Stimulated activated CD8-positive, alpha-beta memory T cell treated with anti-CD3 and anti-CD28 coated beads, Interleukin-7, amount 100 ng/mL, for 48 hours (primary cell): ENCODE measurements at regions not wholly inside any gene's neighbourhood (a gene's known extent, or its start where the extent isn't known, plus 50 kb on each side); places are given as distances from the start of the nearest gene placed in this dataset.
"Not testable (repeated sequence)": the region's sequence is repeated elsewhere in the genome, so short reads cannot be mapped to it uniquely, and the experiment has no call there.

Experiments
- DNase-seq, 2 donors: peaks; one replicate each; pipeline ENCODE4 v3.0.0-alpha.2; 2020; ENCODE audit warnings: low read depth in 1 of 2; ENCODE audit errors: extremely low read depth in 1 of 2

DNA sequence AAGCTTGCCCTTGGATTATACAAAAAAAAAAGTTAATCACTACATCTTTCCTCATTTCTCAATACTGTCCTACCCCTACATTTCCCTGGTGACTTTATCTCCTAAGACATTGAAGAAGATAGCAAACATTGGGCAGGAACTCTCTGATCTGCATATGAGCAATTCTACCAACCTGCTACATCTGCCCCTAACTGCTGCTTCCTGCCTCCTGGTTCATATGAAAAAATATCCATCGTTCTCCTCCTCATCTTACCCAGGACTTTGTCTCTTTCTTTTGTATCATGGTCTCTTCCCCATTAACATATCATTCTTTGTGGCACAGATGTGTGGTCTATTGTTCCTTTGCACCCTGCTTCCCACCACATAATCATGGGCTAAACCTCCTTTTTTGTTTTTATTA, 139.7 kb upstream of the PCGF5 start:
- DNase-seq: no peak

DNA sequence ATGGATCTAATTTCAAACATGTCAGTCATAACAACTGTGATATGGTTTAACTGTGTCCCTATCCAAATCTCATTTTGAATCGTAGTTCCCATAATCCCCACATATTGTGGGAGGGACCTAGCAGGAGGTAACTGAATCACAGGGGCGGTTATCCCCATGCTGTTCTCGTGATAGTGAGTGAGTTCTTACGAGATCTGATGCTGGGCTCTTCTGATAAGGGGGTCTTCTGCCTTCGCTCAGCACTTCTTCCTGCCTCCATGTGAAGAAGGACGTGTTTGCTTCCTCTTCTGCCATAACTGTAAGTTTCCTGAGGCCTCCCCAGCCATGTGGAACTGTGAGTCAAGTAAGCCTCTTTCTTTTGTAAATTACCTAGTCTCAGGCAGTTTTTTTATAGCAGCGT, 138.0 kb upstream of the PCGF5 start:
- DNase-seq: no peak

DNA sequence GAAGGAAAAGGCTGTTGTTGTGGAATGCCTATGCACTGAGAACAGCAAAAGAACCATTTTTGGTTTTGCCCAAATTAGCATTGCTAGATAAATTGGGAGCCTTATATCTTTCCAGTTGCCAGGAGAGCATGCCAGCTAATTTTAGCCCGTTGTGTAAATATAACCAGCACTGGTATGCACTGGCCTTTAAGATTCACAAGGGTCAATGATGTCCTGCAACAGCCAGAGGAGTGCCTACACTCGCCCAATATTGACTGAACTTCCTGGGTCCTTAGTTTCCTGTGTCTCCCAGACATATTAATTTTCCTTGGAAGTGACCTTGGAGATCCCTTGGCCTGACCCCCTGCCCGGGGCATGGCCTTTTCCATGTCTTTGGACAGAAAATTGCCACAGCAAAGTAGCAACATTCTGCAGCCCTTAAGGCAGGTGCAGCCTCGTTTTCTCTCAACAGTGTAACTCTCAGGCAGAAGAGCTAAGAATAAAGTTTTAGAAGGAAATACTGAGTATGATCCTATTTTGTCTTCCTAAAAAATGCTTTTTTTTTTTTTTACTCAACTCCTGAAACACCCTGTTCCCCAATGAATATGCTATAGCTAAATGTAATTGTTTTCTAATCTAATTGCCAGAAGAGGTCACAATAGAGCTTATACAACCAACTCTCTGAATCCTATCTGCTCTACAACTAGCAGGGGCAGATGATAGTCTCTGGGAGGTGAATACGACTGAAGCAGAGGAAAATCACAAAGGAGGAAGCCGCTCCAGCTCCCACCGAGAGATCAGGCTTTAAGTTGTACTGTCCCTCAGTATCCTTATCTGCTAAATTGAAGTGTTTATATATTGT, 131.9 kb upstream of the PCGF5 start:
- no peak for DNase-seq

DNA sequence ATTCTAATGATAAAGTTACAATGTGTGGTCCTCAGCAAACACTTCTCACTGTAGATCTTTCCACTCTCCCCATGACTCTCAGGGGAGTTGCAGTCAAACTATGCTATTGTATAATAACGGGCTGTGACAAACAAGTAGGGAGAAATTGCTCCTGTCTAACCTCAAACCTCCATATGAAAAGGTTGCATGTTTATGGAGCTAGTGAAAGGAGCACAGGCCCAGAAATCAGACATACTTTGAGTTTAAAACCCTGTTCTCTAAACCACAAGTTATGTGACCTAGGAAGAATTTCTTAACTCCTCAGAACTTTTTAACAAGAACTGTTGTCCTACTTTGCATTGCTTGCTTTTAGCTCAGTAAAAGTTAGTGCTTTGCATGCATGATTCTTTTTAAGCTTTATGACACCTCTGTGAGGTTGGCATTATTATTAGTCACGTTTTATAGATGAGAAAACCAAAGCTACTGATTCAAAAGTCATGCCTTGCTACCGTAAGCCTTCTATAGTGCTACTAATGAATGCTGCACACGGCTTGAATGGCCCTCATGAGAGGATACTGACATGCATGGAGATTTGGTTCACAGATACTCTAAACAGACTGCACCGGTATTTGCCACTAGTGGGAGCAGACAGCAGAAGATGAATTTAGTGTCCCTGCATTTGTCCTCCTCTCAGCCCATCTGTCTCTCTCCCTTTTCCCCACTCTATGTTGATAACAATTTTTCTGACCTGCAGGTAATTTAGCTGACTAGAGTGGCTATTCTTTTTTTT, 129.5 kb upstream of the PCGF5 start:
- DNase-seq: no peak

DNA sequence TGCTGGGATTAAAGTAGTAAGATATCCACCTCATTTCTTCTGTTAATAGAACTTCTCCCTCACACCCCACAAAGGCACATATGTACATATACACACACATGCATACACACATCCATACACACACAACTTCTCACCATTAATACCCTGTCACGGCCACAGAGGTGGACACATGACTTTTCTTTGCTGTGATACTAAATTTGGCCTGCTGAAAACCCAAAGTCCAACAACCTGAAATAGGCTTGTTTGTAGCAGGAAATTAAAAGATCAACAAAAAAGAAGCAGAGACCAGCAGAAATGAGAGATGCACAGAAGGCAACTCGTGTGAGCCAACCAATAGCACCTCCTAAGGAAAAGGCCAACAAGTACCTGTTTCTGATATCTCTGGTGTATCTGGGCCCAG, 128.7 kb upstream of the PCGF5 start:
- no peak for DNase-seq

DNA sequence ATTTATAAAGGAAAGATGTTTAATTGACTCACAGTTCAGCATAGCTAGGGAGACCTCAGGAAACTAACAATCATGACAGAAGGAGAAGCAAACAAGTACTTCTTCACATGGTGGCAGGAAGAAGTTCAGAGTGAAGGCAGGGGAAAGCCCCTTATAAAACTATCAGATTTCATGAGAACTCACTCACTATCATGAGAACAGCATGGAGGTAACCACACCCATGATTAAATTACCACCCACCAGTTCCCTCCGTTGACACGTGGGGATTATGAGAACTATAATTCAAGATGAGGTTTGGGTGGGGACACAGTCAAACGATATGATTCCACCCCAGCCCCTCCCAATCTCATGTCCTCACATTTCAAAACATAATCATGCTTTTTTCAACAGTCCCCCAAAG, 124.2 kb upstream of the PCGF5 start:
- no peak for DNase-seq

DNA sequence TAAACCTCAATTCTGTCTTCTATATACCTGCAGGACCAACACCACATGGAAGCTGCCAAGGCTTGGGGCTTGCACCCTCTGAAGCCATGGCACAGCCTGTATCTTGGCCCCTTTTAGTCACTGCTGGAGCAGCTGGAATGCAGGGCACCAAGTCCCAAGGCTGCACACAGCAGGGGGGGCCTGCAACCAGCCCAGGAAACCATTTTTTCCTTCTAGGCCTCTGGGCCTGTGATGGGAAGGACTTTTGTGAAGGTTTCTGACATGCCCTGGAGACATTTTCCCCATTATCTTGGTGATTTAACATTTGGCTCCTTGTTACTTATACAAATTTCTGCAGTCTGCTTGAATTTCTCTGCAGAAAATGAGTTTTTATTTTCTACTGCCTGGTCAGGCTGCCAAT, 123.2 kb upstream of the PCGF5 start:
- DNase-seq: no peak

DNA sequence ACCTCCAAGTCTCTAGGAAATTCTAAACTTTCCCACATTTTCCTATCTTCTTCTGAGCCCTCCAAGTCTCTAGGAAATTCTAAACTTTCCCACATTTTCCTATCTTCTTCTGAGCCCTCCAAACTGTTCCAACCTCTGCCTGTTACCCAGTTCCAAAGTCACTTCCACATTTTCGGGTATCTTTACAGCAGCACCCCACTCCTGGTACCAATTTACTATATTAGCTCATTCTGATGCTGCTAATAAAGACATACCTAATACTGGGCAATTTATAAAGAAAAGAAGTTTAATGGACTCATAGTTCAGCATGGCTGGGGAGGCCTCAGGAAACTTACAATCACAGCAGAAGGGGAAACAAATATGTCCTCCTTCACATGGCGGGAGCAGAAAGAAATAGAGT, 122.4 kb upstream of the PCGF5 start:
- not testable (repeated sequence) for DNase-seq

DNA sequence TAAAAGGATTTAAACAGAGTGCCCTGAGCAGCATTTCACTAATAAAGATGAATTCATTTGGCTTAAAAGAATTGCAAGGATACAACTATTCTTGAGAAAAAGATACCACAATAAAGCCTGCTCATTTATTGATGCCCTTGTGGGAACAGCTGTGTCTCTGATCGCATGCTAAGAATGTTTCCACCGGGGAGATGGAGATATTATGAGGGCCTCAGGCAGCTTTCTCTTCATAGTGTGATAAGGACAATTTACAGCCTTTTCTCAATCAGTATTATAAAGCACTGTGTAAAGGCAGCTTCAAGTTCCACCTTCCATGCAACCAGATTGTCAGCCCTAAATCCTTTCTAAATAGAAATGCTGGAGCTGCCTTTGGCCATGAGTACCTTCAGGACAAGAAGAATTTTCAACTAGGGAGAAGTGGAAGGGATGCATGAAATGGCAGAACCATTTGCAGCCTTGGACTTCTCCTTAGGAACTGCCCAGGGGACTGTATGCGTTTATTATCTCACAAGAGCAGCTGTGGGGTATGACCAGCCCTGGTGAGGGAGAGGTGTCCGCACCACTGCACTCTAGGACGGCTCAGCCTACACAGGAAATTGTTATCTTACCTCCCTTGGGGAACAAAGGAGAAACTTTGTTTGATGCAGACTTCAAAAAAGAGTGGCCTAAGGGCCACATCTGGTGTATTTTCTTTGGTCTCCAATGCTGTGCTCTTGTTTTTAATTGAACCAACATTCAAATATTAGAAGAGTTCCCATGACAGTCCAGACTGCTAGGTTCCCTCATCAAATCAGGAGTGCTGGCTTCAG, 116.9 kb upstream of the PCGF5 start:
- DNase-seq: no peak

DNA sequence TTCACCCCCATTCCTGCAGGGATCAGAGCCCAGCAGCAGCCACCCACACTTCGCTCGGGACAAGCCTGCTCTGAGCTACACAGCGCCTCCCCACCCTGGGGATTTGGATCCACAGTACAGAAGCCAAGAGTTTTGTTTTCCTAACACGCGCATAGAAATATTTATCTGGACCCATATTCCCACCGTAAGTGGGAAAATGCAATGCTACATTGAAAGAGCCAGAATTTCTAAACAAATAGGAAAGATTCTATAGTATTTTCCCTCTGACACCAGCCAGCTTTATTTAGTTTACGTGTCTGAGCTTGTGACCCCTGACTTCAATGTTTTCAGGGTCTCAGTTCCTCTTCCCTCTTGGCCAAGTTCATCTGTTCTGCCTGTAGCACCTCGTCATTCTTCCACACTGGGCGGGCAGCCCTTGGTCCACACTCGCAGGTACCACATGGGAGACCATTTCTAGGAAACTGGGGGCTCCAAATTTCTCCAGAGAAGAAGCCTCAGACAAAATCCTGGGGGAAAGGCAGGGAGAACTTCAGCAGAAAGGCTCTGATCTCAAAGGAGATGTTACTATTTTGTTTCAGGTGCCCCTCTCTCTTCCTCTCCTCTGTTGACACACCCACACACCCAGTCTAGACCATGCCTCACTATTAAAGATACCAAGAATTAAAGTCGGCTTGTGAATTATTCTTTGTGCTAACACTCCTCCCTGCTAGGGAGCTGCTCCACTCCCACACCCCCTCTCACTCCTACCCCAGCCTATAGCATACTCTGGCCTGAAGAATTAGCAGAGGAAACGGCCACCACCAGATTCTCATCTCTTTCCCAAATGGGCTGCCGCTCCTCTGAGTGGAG, 116.0 kb upstream of the PCGF5 start:
- no peak for DNase-seq

DNA sequence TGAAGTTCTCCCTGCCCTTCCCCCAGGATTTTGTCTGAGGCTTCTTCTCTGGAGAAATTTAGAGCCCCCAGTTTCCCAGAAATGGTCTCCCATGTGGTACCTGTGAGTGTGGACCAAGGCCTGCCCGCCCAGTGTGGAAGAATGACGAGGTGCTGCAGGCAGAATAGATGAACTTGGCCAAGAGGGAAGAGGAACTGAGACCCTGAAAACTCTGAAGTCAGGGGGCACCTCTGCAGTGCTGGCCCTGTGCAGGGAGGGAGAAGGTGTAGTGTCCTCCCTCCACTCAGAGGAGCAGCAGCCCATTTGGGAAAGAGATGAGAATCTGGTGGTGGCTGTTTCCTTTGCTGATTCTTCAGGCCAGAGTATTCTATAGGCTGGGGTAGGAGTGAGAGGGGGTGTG, 115.2 kb upstream of the PCGF5 start:
- DNase-seq: no peak

DNA sequence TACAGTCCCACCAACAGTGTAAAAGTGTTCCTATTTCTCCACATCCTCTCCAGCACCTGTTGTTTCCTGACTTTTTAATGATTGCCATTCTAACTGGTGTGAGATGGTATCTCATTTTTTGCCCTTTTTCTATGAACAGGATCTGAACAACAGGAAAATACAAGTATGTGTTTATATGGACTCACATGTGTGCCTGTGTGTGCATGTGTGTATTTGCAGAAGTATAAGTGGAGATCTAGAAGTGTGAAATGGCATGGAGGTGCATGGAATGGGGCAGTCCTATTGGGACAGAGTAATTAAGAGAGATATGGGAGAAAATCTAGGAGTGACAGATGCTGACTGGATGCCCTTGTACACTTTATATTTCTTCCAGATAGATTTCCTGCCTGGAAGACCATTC, 111.6 kb upstream of the PCGF5 start:
- DNase-seq: no peak

DNA sequence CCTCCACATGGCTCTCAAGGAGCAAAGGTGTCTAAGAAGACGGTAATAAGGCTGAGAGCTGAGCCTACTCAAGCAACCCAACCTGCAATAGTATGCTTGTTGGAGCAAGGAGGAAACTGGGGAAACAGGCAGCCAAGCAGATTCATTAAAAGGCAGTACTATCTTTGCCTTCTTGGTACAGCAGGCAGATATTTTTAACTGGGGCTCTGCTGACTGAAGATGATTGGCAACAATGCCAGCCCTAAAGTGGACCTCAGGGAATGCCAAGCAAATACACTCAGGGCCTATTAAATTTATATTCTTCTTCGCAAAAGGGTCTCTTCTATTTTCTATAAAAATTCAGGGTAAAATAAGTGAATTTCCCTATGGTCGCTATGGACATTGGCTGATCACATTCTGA, 109.4 kb upstream of the PCGF5 start:
- DNase-seq: no peak

DNA sequence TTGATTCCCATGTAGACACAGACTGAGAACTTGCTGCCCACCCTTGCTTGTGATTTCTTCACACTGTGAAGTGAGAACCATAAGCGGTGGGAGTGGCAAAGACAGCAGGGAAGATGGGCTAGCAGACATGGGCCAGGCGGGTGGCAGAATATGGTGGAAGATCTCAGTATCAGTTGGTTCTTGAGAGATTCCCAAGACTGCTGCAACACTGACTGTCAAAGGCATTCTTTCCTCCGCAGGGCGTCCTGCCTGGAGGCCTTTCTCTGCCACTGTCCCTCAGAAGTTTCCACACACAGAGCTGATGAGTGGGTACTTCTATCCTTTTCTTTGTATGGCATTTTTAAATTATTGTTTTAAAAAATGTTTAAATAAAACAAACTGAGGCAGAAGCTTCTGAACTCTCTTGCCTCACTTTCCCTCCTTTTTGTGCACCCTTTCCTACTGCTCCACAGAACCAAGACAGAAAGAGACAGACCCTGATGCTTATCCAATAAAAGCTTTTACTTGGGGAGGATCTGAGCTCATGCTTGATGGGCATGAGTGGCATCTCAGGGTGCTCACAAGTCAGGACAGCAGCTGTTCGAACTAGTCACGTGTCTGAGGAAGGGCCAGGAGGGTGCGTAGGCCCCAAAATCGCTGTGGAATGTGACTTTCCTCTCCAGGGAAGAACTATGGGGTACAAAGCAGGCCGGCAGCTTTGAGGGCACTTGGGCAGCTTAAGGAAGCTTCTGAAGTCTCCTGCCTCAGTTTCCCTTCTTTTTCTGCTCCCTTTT, 104.7 kb upstream of the PCGF5 start:
- DNase-seq: no peak

DNA sequence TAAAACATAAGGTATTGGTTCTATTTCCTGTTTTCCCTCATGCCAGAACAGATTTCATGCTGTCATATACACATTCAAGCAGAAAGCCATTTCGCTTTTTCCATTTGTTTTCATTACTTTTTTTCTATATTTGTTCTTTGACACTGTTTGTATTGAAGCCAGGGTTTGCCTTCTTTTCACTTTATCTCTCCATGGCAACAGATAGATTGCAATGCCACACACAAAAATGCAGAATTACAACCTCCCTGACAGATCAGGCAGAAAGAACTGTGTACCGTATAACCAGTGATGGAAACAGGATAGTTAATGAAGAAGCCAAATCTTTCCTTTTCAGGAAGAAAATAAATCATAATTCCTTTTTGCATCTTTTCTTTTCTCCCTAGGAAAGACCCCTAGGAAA, 103.0 kb upstream of the PCGF5 start:
- DNase-seq: no peak

DNA sequence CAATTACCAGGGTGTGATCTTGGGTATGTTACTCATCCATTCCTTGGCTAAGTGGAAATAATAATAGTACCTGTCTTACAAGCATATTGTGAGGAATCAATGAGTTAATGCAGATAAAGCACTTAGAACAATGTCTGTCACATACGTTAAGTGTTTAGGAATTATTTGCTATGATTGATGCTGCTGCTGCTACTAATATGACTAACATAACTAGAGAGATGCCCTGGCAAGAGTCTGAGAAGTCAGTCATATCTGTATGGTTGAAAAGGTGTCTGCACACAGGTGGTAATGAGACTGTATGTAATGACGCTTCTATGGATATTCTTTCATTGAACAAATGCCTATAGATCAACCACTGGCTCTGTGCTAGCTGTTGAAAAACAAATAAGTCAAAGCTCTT, 100.1 kb upstream of the PCGF5 start:
- no peak for DNase-seq

DNA sequence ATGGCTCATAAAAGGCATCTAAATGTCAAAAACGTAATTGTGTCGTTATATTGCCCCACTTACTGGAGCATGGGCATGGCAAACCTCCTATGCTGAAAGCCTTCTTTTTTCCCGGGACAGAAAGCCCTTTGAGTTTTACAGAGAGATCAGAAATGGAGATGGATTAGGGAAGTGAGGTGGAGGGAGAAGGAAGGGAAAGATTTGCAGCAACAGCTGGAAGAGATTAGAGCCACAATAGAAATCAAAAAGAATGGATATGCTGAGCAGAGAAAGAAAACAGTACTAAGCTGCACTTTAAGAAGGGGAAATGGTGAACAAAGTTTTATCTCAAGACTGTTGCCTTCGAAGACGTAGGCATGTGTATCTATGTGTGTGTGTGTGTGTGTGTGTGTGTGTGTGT, 97.2 kb upstream of the PCGF5 start:
- DNase-seq: no peak

DNA sequence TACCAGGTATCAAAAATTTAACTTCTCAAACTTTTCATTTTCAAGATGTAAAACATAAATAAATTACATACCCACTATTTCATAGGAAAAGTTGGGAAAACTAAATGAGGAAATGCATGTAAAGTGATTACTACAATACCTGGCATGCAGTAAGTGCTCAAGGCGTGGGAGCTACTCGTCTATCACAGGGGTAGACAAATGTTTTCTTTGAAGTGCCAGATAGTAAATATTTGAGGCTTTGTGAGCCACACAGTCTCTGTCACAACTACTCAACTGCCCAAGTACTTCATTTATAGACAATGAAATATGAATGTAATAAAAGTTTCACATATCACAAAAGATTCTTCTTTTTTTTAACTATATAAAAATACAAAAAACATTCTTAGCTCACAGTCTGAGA, 96.4 kb upstream of the PCGF5 start:
- no peak for DNase-seq

DNA sequence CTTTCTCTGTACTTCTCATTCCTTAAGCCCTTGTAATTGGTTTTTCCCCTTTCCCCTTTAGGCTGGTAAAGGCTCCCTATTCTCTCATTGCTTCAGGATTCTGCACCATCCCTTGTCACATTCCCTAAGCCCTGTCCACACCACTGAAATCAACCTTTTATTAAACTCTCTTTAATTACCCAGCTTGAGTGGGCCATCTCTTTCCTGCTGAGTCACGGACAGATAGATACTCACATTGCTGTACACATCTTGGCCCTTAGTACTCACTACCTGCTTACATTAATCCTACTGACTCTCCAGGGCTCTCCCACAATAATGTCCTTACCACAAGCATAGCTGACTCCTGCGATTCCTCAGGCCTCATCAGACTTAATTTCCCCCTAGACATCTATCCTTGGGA, 94.0 kb upstream of the PCGF5 start:
- no peak for DNase-seq
